GM21390 (cell line): ENCODE measurements at regions not wholly inside any gene's neighbourhood (a gene's known extent, or its start where the extent isn't known, plus 50 kb on each side); places are given as distances from the start of the nearest gene placed in this dataset.
"Not testable (repeated sequence)": the region's sequence is repeated elsewhere in the genome, so short reads cannot be mapped to it uniquely, and the experiment has no call there.

Source experiments
- ATAC-seq: cut with Tn5 transposase; IDR thresholded peaks from one replicate; pipeline ENCODE4 v1.9.1; 2021; ENCODE audit not compliant: unreplicated experiment

DNA sequence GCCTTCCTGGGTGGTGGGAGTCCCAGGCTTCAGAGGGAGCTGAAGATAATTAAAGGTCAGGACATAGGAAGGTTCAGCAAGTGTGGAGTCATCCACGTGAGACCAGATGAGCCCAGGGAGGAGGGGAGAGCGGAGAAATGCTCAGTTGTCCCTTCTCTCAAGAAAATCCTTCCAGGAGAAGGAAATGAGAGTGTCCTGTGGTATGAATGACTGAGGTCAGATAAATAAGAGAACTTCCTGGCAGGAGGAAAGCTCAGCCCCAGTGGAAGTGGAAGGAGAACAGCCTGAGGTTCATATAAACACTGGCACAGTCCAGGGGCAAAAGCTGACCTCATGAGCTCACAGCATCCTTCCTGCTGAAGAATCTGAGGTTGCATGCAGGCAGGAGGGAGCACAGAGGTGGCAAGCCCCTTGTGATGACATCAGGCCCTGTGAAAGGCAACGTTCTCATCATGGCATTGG lies 97.6 kb downstream of the NAV1 start:
- ATAC-seq = no peak

DNA sequence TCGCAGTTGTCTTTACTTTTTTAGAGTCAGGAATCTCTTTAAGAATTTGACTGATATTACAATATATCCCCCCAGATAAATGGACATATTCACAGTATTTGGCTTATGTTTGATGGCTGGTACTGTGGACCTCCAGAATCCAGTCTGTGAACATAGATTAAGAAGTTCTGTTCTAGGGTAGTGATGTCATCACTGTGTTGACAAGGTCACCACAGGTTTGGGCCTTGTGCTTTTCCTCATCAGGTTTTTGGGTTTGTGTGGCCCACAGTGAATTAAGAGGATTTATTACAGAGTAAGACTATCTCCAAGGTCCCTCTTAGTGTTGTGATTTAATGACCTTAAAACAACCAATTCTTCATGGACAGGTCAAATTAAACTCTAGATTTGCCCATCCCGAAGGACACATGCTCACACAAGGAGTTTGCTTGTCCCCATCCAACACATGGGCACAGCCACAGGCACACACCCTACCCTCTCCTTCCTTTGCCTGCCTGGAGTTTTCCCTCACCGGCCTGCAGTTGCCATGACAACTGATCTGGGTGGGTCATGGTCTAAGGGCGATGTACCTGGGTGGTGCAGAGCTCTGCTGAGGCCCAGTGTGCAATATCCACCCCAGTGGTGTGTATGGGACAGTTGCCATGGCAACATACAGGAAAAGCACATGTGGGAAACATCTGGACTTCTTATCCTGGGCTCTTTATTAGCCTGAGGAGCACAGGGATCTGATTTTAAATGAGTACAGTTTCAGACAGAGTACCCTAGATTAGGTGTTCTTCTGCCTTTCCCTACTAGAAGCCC lies 98.6 kb downstream of the NAV1 start:
- ATAC-seq = no peak

DNA sequence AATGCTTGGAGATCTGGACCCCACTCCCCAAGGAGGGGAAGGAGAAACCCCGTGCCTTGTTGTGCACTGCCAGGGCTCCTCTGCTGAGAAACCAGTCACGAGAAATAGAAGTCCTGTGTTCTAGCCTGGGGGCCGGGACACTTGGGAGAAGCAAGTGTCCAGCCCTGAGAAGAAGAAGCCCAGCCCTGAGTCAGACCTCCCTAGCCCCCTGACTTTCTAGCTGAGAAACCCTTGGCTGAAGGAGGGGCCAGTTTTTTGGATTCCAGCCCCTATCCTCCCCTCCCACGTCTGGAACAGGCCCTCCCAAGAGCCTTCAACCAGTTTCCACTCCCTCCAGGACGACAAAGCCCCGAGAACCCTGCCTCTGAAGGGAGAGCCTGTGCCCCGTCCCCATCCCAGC lies 100.5 kb downstream of the NAV1 start:
- no peak for ATAC-seq

DNA sequence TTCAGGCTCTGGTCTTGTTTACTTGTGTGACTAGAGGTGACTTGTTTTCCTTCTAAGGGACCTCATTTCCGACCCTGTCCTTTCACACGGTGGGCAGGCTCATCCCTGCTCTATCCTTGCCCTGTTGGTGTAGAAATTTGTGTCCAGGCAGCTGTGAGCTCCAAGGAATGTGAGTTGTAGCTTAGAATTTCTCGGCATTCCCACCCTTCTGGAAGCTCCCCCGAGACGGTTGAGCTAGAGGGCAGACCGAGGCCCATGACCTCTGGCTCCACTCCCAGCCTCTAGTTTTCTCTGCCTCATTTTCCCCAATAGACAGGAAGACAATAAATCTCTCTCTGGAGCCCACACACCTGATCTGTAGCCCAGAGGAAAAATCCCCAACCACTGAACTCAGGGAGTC lies 100.9 kb downstream of the NAV1 start:
- no peak for ATAC-seq

DNA sequence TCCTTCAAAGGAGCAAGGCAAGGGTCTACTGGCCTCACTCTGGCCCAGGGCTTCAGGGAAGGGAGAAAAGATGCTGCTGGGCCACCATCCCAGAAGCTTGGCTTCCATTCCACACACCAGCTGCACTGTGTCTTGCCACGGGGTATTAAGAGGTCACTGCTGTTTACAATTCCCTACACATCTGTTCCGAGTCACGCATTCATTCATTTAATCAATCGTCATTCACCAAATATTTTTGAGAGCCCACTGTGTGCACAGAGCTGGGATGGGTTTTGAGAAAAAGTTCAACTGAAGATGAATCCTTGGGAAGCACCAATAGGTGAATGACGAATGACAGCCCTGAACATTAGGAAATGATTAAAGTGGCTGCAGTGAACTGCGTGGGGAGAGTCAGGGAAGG lies 101.7 kb downstream of the NAV1 start:
- no peak for ATAC-seq

DNA sequence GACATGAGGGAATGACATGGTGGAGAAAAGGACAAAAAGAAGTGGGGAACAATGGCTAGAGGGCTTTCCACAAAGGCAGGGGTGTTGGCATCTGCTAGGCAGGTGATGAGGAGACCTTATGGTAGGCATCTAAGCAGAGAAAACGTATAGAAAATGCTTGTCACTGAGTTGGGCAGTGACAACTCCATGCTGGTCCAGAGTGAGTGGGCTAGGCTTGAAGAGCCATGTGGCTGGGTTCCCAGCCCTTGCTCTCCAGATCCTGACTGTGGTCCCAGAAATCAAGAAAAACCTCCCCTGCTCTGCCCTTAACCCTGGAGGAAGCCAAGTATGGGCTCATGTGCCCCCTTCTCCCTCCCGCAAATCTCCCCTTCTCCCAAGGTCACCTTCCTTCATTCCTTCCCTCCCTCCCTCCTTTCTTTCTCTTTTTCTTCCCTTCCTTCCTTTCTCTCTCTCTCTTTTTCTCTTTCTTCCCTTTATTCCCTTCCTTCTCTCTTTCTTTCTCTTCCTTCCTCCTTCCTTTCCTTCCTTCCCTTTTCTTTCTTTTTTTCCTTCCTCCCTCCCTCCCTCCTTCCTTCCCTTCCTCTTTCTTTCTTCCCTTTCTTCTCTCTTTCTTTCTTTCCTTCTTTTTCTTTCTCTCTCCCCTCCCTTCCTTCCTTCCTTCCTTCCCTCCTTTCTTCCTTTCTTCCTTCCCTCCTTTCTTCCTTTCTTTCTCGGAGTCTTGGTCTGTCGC lies 102.8 kb downstream of the NAV1 start:
- ATAC-seq = no peak

DNA sequence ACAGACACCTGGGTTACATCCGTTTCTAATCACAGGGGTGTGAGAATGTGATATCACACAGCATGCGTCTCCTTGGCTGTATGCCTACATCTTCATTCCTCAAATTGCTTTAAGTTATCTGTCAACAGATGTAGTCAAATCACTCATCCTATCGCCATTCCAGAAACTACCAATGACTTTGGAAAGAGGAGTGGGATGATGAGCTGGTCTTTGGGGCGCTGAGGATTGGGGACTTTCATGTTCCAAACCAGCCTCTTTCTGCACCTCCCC lies 104.8 kb downstream of the NAV1 start:
- no peak for ATAC-seq

DNA sequence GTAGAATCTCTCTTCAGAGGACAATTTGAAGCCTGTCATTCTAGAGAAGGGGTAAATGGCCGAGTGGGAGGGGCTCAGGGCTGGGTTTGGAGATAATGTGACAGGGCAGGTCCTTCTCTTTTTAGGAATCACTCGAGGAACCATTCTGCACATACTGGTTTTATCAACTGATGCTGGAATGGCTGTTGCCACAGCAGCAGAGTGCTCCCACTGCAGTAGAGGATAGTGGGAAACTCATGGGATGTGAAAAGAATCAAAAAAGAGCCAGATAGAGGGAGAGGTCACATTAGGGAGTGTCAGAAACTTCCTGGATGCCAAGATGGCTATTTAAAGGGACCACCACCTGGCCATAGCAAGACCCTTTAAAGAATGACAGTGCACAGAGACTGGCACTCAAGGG lies 105.3 kb downstream of the NAV1 start:
- no peak for ATAC-seq

DNA sequence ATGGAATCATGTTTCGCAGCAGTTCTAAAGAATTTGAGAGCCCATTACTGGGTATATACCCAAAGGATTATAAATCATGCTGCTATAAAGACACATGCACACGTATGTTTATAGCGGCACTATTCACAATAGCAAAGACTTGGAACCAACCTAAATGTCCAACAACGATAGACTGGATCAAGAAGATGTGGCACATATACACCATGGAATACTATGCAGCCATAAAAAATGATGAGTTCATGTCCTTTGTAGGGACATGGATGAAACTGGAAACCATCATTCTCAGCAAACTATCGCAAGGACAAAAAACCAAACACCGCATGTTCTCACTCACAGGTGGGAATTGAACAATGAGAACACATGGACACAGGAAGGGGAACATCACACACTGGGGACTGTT lies 106.1 kb downstream of the NAV1 start:
- not testable (repeated sequence) for ATAC-seq

DNA sequence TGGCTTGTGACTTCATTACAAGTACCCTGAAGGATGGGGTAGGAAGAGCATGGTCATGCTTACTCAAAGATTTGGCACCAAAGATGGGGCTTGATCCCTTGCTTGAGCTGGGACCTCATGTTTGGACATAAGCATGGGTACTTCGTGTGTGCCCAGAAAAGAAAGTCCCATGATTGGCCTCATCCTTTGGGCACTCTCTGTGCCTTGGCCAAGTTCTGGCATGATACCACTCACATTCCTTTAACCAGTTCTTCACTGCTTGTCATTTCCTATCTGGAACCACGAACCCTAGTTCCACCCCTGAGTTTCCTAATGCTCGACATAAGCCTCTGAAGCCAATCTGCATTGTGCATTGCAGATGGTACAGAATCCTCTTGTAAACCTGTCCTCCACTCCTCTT lies 107.0 kb downstream of the NAV1 start:
- no peak for ATAC-seq

DNA sequence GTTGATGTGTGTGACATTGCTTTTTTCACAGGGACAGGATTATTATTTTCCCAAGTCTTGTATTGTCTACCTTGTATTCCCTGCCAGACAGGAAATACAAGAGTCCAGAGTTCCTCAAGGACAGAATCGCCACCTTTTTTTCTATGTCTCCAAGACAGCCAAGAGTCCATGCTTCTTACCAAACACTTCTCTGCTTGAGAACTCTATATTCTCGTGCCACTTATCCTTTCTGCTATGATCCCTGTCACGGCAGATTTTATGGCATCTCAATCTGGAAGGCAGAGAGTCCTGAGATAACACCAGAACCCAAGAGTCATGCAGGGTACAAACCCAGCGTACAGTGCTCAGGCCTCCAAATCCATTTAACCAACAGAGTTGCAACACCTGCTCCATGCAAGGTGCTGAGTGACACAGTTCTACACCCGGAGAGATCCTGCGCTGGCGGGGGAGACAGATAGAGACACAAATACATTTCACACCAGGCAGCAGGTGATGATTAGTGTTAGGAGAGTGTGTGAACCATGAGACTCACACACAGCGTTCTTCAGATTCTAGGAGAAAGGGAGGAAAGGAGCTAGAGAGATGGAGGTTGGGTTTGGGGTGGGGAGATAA lies 107.6 kb downstream of the NAV1 start:
- no peak for ATAC-seq

DNA sequence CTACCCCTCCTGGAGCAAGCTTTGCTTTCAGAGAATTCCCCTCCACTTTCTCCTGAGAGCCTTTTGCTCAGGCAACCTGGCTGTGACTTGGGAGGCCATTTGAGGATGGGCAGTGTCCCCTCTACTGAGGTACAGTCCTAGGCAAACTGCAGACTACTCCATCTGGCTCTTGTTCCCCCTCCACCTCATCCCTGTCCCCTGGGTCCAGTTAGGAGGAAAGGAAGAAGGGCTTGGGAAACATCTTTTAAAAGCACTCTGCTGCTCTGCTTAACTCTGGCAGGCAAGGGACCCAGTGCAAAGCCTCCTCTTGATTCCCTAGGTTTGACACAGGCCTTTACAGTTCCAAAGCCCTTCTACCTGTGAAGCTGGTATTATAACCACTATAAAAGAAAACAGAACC lies 108.2 kb downstream of the NAV1 start:
- ATAC-seq = no peak

DNA sequence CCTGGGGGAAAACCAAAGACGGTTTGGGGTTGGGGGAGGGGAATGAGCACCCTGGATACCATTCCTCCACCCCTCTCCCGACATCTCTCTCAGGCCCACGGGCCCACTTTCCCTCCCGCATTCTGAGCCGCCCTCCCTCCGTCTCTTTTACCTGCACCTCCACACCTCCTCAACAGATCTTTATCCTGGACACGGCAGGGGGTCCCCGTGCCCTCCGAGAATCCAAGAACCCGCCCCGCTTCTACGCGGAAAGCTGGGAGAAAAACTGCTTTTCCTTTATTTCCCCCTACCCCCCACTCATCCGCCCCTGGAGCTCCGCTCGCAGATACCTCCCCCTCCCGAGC lies 108.8 kb downstream of the NAV1 start:
- no peak for ATAC-seq

DNA sequence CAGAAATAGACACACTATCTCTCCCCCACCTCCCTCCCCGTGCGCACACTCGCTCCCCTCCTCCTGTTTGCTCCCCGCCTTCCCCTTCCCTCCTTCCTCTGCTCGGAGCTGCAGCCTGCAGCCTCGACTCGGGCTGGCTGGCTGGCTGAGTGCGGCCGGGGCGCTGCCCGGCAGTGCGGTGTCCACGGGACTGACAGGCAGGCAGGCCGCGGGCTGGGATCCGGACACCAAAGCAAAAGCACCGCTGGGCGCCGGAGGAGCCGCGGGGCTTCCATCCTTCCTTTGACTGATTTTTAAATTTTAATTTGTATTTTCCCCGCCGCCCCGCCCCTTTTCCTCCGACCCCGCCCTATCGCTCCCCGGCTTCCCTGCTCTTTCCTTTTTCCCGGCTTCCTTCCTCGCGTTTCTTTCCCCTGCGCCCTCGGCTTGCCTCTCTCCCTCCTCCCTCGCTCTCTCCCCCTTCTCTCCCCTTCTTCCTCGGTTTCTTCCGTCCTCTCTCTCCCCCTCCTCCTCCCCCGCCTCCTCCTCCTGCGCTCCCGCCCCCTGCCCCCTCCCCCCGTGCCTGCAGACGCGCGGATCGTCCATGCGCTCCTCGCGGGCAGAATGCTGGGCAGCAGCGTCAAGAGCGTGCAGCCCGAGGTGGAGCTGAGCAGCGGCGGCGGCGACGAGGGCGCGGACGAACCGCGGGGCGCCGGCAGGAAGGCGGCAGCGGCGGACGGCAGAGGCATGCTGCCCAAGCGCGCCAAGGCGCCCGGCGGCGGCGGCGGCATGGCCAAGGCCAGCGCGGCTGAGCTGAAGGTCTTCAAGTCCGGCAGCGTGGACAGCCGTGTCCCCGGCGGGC lies 109.4 kb downstream of the NAV1 start:
- no peak for ATAC-seq

DNA sequence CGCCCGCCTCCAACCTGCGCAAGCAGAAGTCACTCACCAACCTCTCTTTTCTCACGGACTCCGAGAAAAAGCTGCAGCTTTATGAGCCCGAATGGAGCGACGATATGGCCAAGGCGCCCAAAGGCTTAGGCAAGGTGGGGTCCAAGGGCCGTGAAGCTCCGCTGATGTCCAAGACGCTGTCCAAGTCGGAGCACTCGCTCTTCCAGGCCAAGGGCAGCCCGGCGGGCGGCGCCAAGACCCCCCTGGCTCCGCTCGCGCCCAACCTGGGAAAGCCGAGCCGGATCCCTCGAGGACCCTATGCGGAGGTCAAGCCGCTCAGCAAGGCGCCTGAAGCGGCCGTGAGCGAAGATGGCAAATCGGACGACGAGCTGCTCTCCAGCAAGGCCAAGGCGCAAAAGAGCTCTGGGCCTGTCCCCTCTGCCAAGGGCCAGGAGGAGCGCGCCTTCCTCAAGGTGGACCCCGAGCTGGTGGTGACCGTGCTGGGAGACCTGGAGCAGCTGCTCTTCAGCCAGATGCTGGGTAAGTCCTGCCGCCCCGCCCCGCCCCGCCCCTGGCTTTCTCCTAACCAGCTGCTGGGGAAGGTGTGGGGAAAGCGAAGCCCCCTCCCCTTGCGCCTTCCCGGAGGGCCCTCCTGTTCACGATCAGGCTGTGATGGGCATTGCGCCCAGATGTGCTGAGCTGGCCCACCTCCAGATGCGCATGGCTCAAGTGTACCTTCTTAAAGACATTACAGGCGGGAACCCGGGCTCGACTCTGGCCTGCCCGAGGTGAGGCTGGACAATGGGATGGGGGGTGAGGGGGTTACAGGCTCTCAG lies 110.2 kb downstream of the NAV1 start:
- no peak for ATAC-seq

DNA sequence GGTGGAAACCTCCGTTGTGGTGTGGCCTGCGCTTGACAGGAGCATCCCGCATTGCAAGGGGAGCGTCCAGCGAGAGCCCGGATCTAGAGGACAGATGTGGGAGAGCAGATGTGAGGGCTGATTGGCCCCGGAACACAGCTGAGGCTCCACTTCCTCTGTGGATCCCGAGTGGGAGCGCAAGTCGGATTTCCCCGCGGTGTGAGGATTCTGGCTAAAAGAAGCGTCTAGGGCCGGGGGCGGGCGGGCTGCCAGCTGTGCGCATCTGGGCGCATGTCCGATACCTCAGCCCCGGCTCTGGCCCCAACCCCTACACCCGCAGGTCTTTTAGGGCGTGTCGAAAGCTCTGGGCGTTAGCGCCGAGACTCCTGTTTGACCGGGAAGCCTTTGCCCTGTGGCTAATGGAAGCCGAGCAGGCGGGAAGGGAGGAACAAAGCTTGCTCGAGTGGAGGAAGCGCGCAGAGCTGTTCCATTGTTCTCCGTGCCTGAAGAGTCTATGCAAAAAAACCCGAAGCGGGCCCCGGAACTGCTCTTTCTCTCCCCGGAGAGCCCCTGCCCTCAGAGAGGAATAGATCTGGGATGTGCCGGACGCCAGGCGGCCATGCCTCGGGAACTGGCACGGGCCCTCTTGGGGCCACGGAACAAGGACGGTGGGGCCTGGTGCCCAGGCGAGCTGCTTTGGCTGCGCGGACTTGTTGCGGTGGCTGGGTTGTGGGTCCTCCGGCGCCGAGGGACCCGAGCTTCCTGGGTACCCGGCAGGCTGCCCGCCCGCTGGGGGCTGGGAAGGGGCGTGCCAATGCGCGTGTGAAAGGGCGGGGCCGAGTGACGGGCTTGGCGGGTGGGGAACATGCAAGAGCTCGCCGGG lies 111.1 kb downstream of the NAV1 start:
- no peak for ATAC-seq

DNA sequence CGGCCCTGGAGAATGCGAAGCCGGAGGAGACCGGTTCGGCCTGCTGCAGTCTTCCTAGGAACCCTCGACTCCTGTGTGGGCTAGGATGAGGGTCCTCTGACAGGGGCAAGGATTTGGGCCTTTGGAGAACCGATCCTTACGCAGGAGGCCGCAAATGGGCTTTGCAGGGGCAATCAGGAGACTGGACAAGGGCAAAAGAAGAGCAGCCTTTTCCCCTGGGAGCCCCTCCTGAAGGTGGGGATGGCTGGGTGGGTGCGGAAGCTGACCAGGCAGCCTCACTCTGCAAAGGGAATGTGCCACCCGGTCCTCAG lies 111.7 kb downstream of the NAV1 start:
- ATAC-seq = no peak

DNA sequence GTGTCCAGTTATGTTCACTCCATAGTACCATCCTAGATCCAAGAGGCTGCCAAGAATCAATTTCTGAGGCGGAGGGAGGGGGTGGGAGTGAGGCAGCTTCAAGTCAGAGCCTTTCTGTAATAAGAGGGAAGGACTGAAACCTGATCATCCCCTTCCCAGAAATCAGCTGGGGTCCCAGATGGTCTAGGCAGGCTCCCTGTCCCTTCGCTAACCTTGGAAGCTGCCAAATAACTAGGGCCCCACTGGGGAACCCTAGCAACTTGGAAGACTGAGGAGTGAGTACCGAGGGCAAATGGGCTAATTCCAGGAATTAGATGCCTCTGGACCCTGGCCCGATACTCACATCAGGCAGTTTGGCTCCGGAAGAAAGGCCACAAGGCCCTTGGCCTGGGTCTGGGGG lies 113.3 kb downstream of the NAV1 start:
- no peak for ATAC-seq

DNA sequence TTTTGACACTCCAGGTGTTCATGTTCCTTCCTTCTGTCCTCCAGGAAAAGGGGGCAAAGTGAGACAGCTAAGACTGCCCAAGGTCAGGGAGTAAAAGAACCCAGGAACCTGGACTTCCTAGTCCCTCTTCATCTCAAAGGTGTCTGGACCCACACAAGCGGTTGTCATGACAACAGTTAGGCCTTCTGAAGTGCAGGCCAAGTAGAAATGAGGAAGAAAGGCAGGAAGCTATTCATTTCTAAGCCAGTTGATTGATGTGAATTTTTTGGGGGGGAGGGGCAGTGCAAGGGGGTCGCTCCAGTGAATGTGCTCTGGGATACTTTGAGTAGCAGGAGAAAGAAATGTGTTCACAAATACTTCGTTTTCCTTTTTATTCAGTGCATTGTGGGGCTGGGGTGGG lies 114.3 kb downstream of the NAV1 start:
- no peak for ATAC-seq

DNA sequence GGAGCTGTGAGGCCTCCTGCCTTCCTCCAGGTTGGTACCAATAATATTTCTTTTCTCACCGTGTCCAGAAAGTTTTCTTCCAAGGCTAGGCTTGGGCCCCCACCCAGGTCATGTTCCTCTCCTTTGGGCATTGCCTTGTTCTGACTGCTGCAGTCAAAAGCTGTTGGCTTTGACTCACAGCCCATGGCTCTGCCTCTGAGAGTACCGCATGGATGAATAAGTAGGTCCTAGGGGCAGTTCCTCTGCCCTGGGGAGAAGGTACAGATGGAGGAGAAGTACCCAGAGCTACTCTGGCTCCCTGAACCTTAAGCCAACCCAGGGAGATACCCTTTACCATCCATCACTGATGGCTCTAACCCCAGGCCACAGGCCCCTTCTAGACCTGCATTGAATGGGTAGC lies 115.0 kb downstream of the NAV1 start:
- ATAC-seq = no peak
